Lower leg skin (tissue), 4 donors: ENCODE measurements at regions not wholly inside any gene's neighbourhood (a gene's known extent, or its start where the extent isn't known, plus 50 kb on each side); places are given as distances from the start of the nearest gene placed in this dataset.

Experiments used
- DNase-seq, 2 donors: peaks; one replicate each; pipeline ENCODE4 v3.0.0-alpha.2; 2019; ENCODE audit warnings: low spot score in 2 of 2
- H3K4me3 ChIP-seq: fragments of 200-600 bp; sonication (generic); 2 replicates; pipeline ENCODE4 v1.5.1; 2017; ENCODE audit warnings: mild to moderate bottlenecking, low read depth; ENCODE audit not compliant: poor library complexity, severe bottlenecking
- CTCF ChIP-seq, 3 donors: fragments of 450-650 bp; IDR thresholded peaks; one replicate each; pipeline ENCODE4 v1.5.1; 2016; ENCODE audit warnings: antibody characterized with exemption in 3 of 3, mild to moderate bottlenecking in 3 of 3, moderate library complexity in 2 of 3
- POLR2A ChIP-seq, 2 donors: fragments of 450-650 bp; IDR thresholded peaks; one replicate each; pipeline ENCODE4 v1.6.1; 2016 to 2017; ENCODE audit warnings: antibody characterized with exemption in 2 of 2, mild to moderate bottlenecking in 1 of 2, moderate library complexity in 1 of 2
- WGBS, 2 donors: methylation state at CpG; one replicate each; pipeline ENCODE4 v1.1.5; 2018; 5-methylcytosine and 5-hydroxymethylcytosine counted together
- intact Hi-C: fragments of 100-400 bp; cut with DNase I; formaldehyde crosslinking; loops from one replicate; pipeline ENCODE4 v1.15.0; 2023; ENCODE audit warnings: low total_unique reads

- intact Hi-C loops: no loop called here
- no peak for DNase-seq
- WGBS, 2 donors: 43 to 62% methylated on average over 13 of the region's 13 CpGs
- no peak overlapping the region for H3K4me3 ChIP-seq
- TF ChIP-seq CTCF (IDR thresholded peaks at IDR 0.05): no peak
- no peak for TF ChIP-seq POLR2A (IDR thresholded peaks at IDR 0.05)
Observed at GRCh38 chr6:9937031-9937763, 477.7 kb downstream of the TFAP2A start.

GRCh38 chr6:9936551-9936950 is 478.3 kb downstream of the TFAP2A start:
- no peak for DNase-seq
- WGBS, 2 donors: 74 to 86% methylated on average over 7 of the region's 7 CpGs
- TF ChIP-seq POLR2A (IDR thresholded peaks at IDR 0.05): no peak
- TF ChIP-seq CTCF (IDR thresholded peaks at IDR 0.05): no peak
- intact Hi-C loops: no loop called here
- H3K4me3 ChIP-seq: no peak overlapping the region

GRCh38 chr6:9933677-9934076 is 481.2 kb downstream of the TFAP2A start:
- intact Hi-C loops: no loop called here
- no peak for DNase-seq
- no peak for TF ChIP-seq POLR2A (IDR thresholded peaks at IDR 0.05)
- TF ChIP-seq CTCF (IDR thresholded peaks at IDR 0.05): no peak
- H3K4me3 ChIP-seq: no peak overlapping the region
- WGBS, 2 donors: 53 to 58% methylated on average over 2 of the region's 2 CpGs

GRCh38 chr6:9927275-9927674 is 487.6 kb downstream of the TFAP2A start:
- intact Hi-C loops: no loop called here
- DNase-seq: no peak
- TF ChIP-seq CTCF (IDR thresholded peaks at IDR 0.05) (no peak), POLR2A (IDR thresholded peaks at IDR 0.05) (no peak)
- H3K4me3 ChIP-seq: no peak overlapping the region
- WGBS, 2 donors: 88 to 93% methylated on average over 1 of the region's 1 CpG

GRCh38 chr6:9924971-9925370 is 489.9 kb downstream of the TFAP2A start:
- no peak for DNase-seq
- intact Hi-C loops: no loop called here
- TF ChIP-seq POLR2A (IDR thresholded peaks at IDR 0.05): no peak
- TF ChIP-seq CTCF (IDR thresholded peaks at IDR 0.05): no peak
- no peak overlapping the region for H3K4me3 ChIP-seq
- 72 to 83% methylated on average over 7 of the region's 7 CpGs for WGBS, 2 donors

- no peak for DNase-seq
- no peak overlapping the region for H3K4me3 ChIP-seq
- intact Hi-C loops: no loop called here
- WGBS, 2 donors: 69 to 74% methylated on average over 3 of the region's 3 CpGs
- no peak for TF ChIP-seq CTCF (IDR thresholded peaks at IDR 0.05)
- TF ChIP-seq POLR2A (IDR thresholded peaks at IDR 0.05): no peak
Observed at GRCh38 chr6:9921366-9921765, 493.5 kb downstream of the TFAP2A start.
